ENCODE measurements at regions not wholly inside any gene's neighbourhood (a gene's known extent, or its start where the extent isn't known, plus 50 kb on each side); places are given as distances from the start of the nearest gene placed in this dataset.

GRCh38 chr11:70607561-70607960 is 209.2 kb downstream of the CTTN start:
- in situ Hi-C loops (cut with HindIII; ENCODE audit: extremely low pct_ligation_motif_present, low pct_unique_long_range_greater_than_20kb) (no loop called here), intact Hi-C loops (cut with micrococcal nuclease; ENCODE audit: unreplicated experiment) (no loop called here)
- ChIA-PET CTCF (ENCODE audit: low intra/inter-chr PET ratio, low total read pairs) (no interaction called here), POLR2A (no interaction called here)
- Histone ChIP-seq H3K27ac (ENCODE audit: extremely low read length, insufficient read depth, low read length) (no peak overlapping the region), H3K4me1 (ENCODE audit: insufficient read depth, low read length) (peaks cover 15% of the 10 kb centered on the region), H3K4me2 (ENCODE audit: low read depth, low read length) (no peak overlapping the region), H3K79me2 (ENCODE audit: insufficient read depth, low read length) (no peaks in the 10 kb centered on the region), H4K20me1 (ENCODE audit: insufficient read depth, low read length) (peaks cover 18% of the 10 kb centered on the region; the same call in 1 of the 2 replicates), H3K36me3 (replicated peaks in 1 of 2; ENCODE audit: control insufficient read depth in 1 of 2, insufficient read depth in 2 of 2, low read length in 2 of 2) (peaks cover 3 to 7% of the 10 kb centered on the region in 2 experiments; a peak in 3 of 5 replicates), H3K9ac (ENCODE audit: insufficient read depth, low read depth, low read length) (no peak overlapping the region), H3K4me3 (replicated peaks in 1 of 3; ENCODE audit: insufficient read depth in 1 of 3, low read depth in 2 of 3, low read length in 3 of 3) (no peak overlapping the region), H3K9me3 (ENCODE audit: low read length) (no peaks in the 10 kb centered on the region), H2AFZ (ENCODE audit: low read length) (no peak overlapping the region), H3K27me3 (ENCODE audit: control insufficient read depth in 1 of 2, insufficient read depth in 2 of 2, low read length in 2 of 2) (no peaks in the 10 kb centered on the region)
- no peak for FAIRE-seq
- no peak for DNase-seq (ENCODE audit: low spot score)
- no TSS peak for BruUV-seq (replicated peaks)
- WGBS (ENCODE audit: low lambda C conversion rate) = 100% methylated on average over 3 of the region's 6 CpGs
- TF ChIP-seq MTA1 (CRISPR knock-in tag; IDR thresholded peaks at IDR 0.05; ENCODE audit: borderline replicate concordance) (no peak), E2F5 (CRISPR knock-in tag; conservative IDR thresholded peaks at IDR 0.05) (no peak)
- ATAC-seq = no peak

GRCh38 chr11:70608568-70609470 is 210.5 kb downstream of the CTTN start:
- Histone ChIP-seq H3K4me3 (replicated peaks in 1 of 3; ENCODE audit: insufficient read depth in 1 of 3, low read depth in 2 of 3, low read length in 3 of 3) (no peak overlapping the region), H3K27me3 (ENCODE audit: control insufficient read depth in 1 of 2, insufficient read depth in 2 of 2, low read length in 2 of 2) (no peaks in the 10 kb centered on the region), H3K9me3 (ENCODE audit: low read length) (no peaks in the 10 kb centered on the region), H3K79me2 (ENCODE audit: insufficient read depth, low read length) (no peaks in the 10 kb centered on the region), H4K20me1 (ENCODE audit: insufficient read depth, low read length) (peaks cover 19% of the 10 kb centered on the region; the same call in 1 of the 2 replicates), H3K4me1 (ENCODE audit: insufficient read depth, low read length) (peaks cover 21% of the 10 kb centered on the region), H3K36me3 (replicated peaks in 1 of 2; ENCODE audit: control insufficient read depth in 1 of 2, insufficient read depth in 2 of 2, low read length in 2 of 2) (peaks cover 3 to 7% of the 10 kb centered on the region in 2 experiments; a peak in 3 of 5 replicates), H3K4me2 (ENCODE audit: low read depth, low read length) (no peak overlapping the region), H3K27ac (ENCODE audit: extremely low read length, insufficient read depth, low read length) (no peak overlapping the region), H3K9ac (ENCODE audit: insufficient read depth, low read depth, low read length) (no peak overlapping the region), H2AFZ (ENCODE audit: low read length) (no peak overlapping the region)
- DNase-seq (ENCODE audit: low spot score) (no peak), ATAC-seq (no peak), FAIRE-seq (no peak)
- in situ Hi-C loops (cut with HindIII; ENCODE audit: extremely low pct_ligation_motif_present, low pct_unique_long_range_greater_than_20kb) = no loop called here
- WGBS (ENCODE audit: low lambda C conversion rate) = 95% methylated on average over 35 of the region's 35 CpGs
- POLR2A ChIA-PET = no interaction called here
- CTCF ChIA-PET (ENCODE audit: low intra/inter-chr PET ratio, low total read pairs) = no interaction called here
- BruUV-seq (replicated peaks) = no TSS peak
- intact Hi-C loops (cut with micrococcal nuclease; ENCODE audit: unreplicated experiment) = no loop called here
- no peak for TF ChIP-seq ZSCAN29 (CRISPR knock-in tag; conservative IDR thresholded peaks at IDR 0.05)
- TF ChIP-seq ZBTB33 (CRISPR knock-in tag; IDR thresholded peaks at IDR 0.05) = peak; percentile 68; the same call in 1 of the 2 replicates
- TF ChIP-seq NR2F1 (CRISPR knock-in tag; IDR thresholded peaks at IDR 0.05) = no peak
- TF ChIP-seq CREBL2 (CRISPR knock-in tag; IDR thresholded peaks at IDR 0.05; ENCODE audit: borderline replicate concordance) = no peak
- no peak for TF ChIP-seq ISX (CRISPR knock-in tag; conservative IDR thresholded peaks at IDR 0.05)
- TF ChIP-seq HNF1A (IDR thresholded peaks at IDR 0.05; ENCODE audit: low read depth) = no peak
- TF ChIP-seq HNF1A (CRISPR knock-in tag; IDR thresholded peaks at IDR 0.05; ENCODE audit: borderline replicate concordance) = no peak
